ENCODE measurements at regions not wholly inside any gene's neighbourhood (a gene's known extent, or its start where the extent isn't known, plus 50 kb on each side); places are given as distances from the start of the nearest gene placed in this dataset.

DNA sequence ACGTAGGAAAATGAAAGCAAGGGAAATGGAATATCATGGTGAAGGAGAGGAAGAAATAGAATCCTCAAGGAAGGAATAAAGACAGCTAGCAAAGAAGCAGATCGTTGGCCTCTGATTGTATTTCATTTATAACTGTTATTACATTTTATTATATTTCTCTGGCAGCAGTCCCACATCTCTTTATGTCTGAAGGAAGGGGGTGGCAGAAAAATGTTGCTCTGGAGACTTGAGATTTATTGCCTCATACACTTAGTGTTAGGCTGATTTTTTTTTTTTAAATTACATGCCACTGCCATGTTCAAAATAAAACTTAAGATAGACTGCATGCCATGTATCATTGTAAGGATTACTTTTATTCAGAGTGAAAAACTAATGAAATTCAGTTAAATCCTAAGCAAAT lies 971.7 kb upstream of the CHORDC1 start:
- TF ChIP-seq POLR2AphosphoS5 (IDR thresholded peaks at IDR 0.05) (no peak), POLR2A (IDR thresholded peaks at IDR 0.05) (no peak)
- TF ChIP-seq, protein P1, sequence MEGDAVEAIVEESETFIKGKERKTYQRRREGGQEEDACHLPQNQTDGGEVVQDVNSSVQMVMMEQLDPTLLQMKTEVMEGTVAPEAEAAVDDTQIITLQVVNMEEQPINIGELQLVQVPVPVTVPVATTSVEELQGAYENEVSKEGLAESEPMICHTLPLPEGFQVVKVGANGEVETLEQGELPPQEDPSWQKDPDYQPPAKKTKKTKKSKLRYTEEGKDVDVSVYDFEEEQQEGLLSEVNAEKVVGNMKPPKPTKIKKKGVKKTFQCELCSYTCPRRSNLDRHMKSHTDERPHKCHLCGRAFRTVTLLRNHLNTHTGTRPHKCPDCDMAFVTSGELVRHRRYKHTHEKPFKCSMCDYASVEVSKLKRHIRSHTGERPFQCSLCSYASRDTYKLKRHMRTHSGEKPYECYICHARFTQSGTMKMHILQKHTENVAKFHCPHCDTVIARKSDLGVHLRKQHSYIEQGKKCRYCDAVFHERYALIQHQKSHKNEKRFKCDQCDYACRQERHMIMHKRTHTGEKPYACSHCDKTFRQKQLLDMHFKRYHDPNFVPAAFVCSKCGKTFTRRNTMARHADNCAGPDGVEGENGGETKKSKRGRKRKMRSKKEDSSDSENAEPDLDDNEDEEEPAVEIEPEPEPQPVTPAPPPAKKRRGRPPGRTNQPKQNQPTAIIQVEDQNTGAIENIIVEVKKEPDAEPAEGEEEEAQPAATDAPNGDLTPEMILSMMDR (IDR thresholded peaks at IDR 0.05), result no peak
